Sigmoid colon (tissue), 6 donors: ENCODE measurements at regions not wholly inside any gene's neighbourhood (a gene's known extent, or its start where the extent isn't known, plus 50 kb on each side); places are given as distances from the start of the nearest gene placed in this dataset.

ENCODE experiments used
- DNase-seq: peaks from one replicate; pipeline ENCODE4 v3.0.0-alpha.2; 2019
- H3K27ac ChIP-seq, 4 donors: fragments of 200-600 bp; sonication (generic); one replicate each; pipeline ENCODE4 v1.5.1; 2016 to 2019; ENCODE audit warnings: mild to moderate bottlenecking in 1 of 4
- H3K27me3 ChIP-seq, 3 donors: fragments of 200-600 bp; sonication (generic); one replicate each; pipeline ENCODE4 v1.5.1; 2019; ENCODE audit warnings: mild to moderate bottlenecking in 1 of 3
- H3K36me3 ChIP-seq, 4 donors: fragments of 200-600 bp; sonication (generic); one replicate each; pipeline ENCODE4 v1.5.1; 2016 to 2019
- H3K4me1 ChIP-seq, 4 donors: fragments of 200-600 bp; sonication (generic); one replicate each; pipeline ENCODE4 v1.5.1; 2017 to 2019
- H3K4me3 ChIP-seq, 4 donors: fragments of 200-600 bp; sonication (generic); one replicate each; pipeline ENCODE4 v1.5.1; 2017 to 2019; ENCODE audit warnings: mild to moderate bottlenecking in 2 of 4, moderate library complexity in 1 of 4
- H3K9me3 ChIP-seq, 4 donors: fragments of 200-600 bp in 3 of 4; sonication (generic) in 3 of 4; one replicate each; pipeline versions ENCODE4 v1.5.1 to v1.6.1; 2013 to 2019
- CTCF ChIP-seq, 4 experiments: fragments of 450-650 bp in 3 of 4; fragments of 200-600 bp in 1 of 4; IDR thresholded peaks; one replicate each; pipeline ENCODE4 v1.5.1; 2016 to 2019; ENCODE audit warnings: antibody characterized with exemption in 4 of 4, mild to moderate bottlenecking in 3 of 4, moderate library complexity in 2 of 4
- EP300 ChIP-seq, 4 donors: sonication (generic); formaldehyde crosslinking; IDR thresholded peaks; one replicate each; pipeline ENCODE4 v1.6.1; 2017; ENCODE audit warnings: antibody characterized with exemption in 4 of 4
- POLR2A ChIP-seq, 2 donors: fragments of 450-650 bp; IDR thresholded peaks; one replicate each; pipeline ENCODE4 v1.6.1; 2016; ENCODE audit warnings: antibody characterized with exemption in 2 of 2, mild to moderate bottlenecking in 2 of 2, moderate library complexity in 2 of 2
- POLR2AphosphoS5 ChIP-seq, 4 donors: sonication (generic); formaldehyde crosslinking; IDR thresholded peaks; one replicate each; pipeline ENCODE4 v1.6.1; 2017; ENCODE audit warnings: antibody characterized with exemption in 4 of 4
- WGBS, 2 donors: extraction: QIAGEN DNeasy Blood & Tissue Kit; methylation state at CpG; one replicate each; pipeline ENCODE4 v1.1.7; 2013; 5-methylcytosine and 5-hydroxymethylcytosine counted together
- intact Hi-C: fragments of 100-400 bp; cut with DNase I; formaldehyde crosslinking; loops from one replicate; pipeline ENCODE4 v1.15.1; 2023
- donor health status: healthy with polysubstance abuse.
- donor health status: healthy.

DNA sequence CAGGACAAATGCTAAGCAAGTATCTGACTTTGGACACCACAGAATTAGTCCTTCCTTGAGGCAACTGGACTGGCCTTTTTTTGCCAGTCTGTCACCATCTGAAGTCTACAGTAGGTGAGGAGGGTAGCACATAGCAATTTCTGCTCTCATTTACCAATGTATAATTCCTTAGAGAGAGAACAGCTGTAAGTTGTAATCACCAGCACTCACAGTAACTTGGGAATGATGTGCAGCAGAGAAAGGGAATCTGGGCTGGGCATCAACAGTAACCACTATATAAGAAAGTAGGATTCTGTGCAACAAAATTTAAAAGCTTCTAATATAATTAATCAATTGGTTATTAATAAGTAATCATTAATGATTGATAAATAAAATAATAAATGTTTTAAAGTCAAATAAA is 86.3 kb upstream of the FAT3 start:
- Histone ChIP-seq H3K9me3 (no peaks in the 10 kb centered on the region), H3K36me3 (no peaks in the 10 kb centered on the region), H3K27me3 (no peaks in the 10 kb centered on the region), H3K4me1 (peaks cover 0 to 13% (median 10%) of the 10 kb centered on the region in 4 donors), H3K4me3 (no peak overlapping the region), H3K27ac (no peak overlapping the region)
- no peak for TF ChIP-seq CTCF (IDR thresholded peaks at IDR 0.05)
- no peak for TF ChIP-seq EP300 (IDR thresholded peaks at IDR 0.05)
- TF ChIP-seq POLR2AphosphoS5 (IDR thresholded peaks at IDR 0.05), result no peak
- TF ChIP-seq POLR2A (IDR thresholded peaks at IDR 0.05), result no peak
- DNase-seq, result no peak
- intact Hi-C loops, result no loop called here

DNA sequence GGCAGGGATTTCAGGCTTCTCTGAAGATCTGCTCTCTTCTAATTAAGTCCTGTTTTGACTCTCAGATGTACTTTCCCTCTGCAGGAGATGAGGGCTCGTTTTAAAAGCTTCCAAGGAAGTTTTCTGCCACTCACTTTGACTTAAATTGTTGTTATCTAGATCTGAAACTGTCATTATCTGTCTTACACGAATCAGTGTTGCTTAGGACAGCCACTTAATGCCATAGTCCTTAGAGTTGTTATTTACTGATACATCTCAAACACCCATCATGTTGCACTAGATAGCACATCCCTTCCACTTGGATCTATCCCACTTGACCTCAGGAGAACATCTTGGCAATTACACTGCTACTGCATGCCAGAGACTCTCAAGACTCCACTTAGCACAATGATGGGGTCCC is 86.9 kb upstream of the FAT3 start:
- intact Hi-C loops, result no loop called here
- no peak overlapping the region for H3K4me3 ChIP-seq
- H3K4me1 ChIP-seq, result peaks cover 0 to 13% (median 10%) of the 10 kb centered on the region in 4 donors
- no peak for TF ChIP-seq POLR2AphosphoS5 (IDR thresholded peaks at IDR 0.05)
- no peak for TF ChIP-seq EP300 (IDR thresholded peaks at IDR 0.05)
- TF ChIP-seq POLR2A (IDR thresholded peaks at IDR 0.05), result no peak
- TF ChIP-seq CTCF (IDR thresholded peaks at IDR 0.05), result no peak
- H3K36me3 ChIP-seq, result no peaks in the 10 kb centered on the region
- 33 to 35% methylated on average over 2 of the region's 2 CpGs for WGBS, 2 donors
- no peaks in the 10 kb centered on the region for H3K27me3 ChIP-seq
- no peak for DNase-seq
- H3K9me3 ChIP-seq, result no peaks in the 10 kb centered on the region
- no peak overlapping the region for H3K27ac ChIP-seq

GRCh38 chr11:92136797-92137196 is 87.8 kb upstream of the FAT3 start:
- H3K27ac ChIP-seq, result peak overlapping the region in 1 of 4 donors; percentile 16
- DNase-seq, result no peak
- no peaks in the 10 kb centered on the region for H3K9me3 ChIP-seq
- intact Hi-C loops, result no loop called here
- WGBS, 2 donors, result 74 to 76% methylated on average over 2 of the region's 2 CpGs
- TF ChIP-seq POLR2AphosphoS5 (IDR thresholded peaks at IDR 0.05) (no peak), CTCF (IDR thresholded peaks at IDR 0.05) (peak in 1 of 4 experiments; percentile 18)
- no peaks in the 10 kb centered on the region for H3K36me3 ChIP-seq
- H3K4me1 ChIP-seq, result peaks cover 0 to 13% (median 10%) of the 10 kb centered on the region in 4 donors
- H3K27me3 ChIP-seq, result no peaks in the 10 kb centered on the region
- no peak overlapping the region for H3K4me3 ChIP-seq

DNA sequence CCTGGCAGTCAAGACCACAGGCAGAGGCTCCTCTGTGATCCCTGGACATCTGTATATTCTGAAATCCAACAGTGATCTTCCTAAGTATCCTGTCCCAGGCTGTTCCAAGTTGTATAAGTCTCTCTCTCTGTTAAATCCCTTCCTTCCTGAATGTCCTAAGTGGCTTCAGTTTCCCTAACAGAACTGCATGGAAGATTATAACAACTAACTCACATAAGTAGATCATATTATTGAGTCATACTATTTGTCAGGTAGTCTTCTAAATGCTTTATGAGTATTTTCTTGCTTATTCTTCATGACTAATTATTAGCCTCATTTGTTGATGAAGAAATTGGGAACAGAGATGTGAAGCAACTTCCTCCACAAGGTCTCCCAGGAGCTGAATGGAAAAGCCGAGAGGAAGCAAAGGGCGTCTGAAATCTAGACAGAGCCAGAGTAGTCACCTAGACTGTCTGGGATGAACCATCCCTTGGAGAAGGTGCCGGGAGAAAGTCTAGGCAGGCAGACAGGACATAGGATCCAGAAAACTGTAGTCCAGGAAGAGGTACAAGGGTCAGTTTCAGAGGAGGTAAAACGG is 93.2 kb upstream of the FAT3 start:
- H3K4me1 ChIP-seq, result peaks cover 0 to 7% (median 0%) of the 10 kb centered on the region in 4 donors
- WGBS, 2 donors, result 64 to 86% methylated on average over 4 of the region's 4 CpGs
- TF ChIP-seq POLR2AphosphoS5 (IDR thresholded peaks at IDR 0.05), result no peak
- no peak for TF ChIP-seq POLR2A (IDR thresholded peaks at IDR 0.05)
- TF ChIP-seq EP300 (IDR thresholded peaks at IDR 0.05), result no peak
- TF ChIP-seq CTCF (IDR thresholded peaks at IDR 0.05), result no peak
- H3K27me3 ChIP-seq, result no peaks in the 10 kb centered on the region
- no peaks in the 10 kb centered on the region for H3K9me3 ChIP-seq
- intact Hi-C loops, result no loop called here
- no peaks in the 10 kb centered on the region for H3K36me3 ChIP-seq
- no peak for DNase-seq
- H3K4me3 ChIP-seq, result no peak overlapping the region
- H3K27ac ChIP-seq, result no peak overlapping the region

- no peak for DNase-seq
- TF ChIP-seq EP300 (IDR thresholded peaks at IDR 0.05) (no peak), POLR2AphosphoS5 (IDR thresholded peaks at IDR 0.05) (no peak), CTCF (IDR thresholded peaks at IDR 0.05) (no peak), POLR2A (IDR thresholded peaks at IDR 0.05) (no peak)
Measured at GRCh38 chr11:92130421-92130831, 94.2 kb upstream of the FAT3 start.

More at GRCh38 chr11:92130421-92130831, 94.2 kb upstream of the FAT3 start:
- Histone ChIP-seq H3K4me1 (peaks cover 0 to 7% (median 0%) of the 10 kb centered on the region in 4 donors), H3K9me3 (no peaks in the 10 kb centered on the region), H3K36me3 (no peaks in the 10 kb centered on the region), H3K27ac (no peak overlapping the region), H3K27me3 (no peaks in the 10 kb centered on the region), H3K4me3 (no peak overlapping the region)
- intact Hi-C loops, result no loop called here
- 40 to 61% methylated on average over 2 of the region's 2 CpGs for WGBS, 2 donors
